SK-N-SH (cell line): ENCODE measurements at regions not wholly inside any gene's neighbourhood (a gene's known extent, or its start where the extent isn't known, plus 50 kb on each side); places are given as distances from the start of the nearest gene placed in this dataset.
"Not testable (repeated sequence)": the region's sequence is repeated elsewhere in the genome, so short reads cannot be mapped to it uniquely, and the experiment has no call there.

Experiments used
- CTCF ChIA-PET: fragments of 300-600, 350-600 bp; formaldehyde crosslinking; extraction: SDS; loops from one replicate; lab custom pipeline; 2021; lab: Yijun Ruan, JAX
- POLR2A ChIA-PET: fragments of 350-600 bp; sonication (Branson Sonifier 250); formaldehyde crosslinking; extraction: SDS; loops from one replicate; lab custom pipeline; 2020; ENCODE audit warnings: antibody characterized with exemption, inconsistent platforms; lab: Yijun Ruan, JAX
- DNase-seq: peaks from one replicate; pipeline ENCODE4 v3.0.0; 2012
- H2AFZ ChIP-seq: fragments of 200-600 bp; sonication (generic); 2 replicates; pipeline ENCODE4 v1.8.1; 2016; ENCODE audit warnings: antibody characterized with exemption, mild to moderate bottlenecking, low read depth
- H3F3A ChIP-seq: fragments of 200-600 bp; sonication (generic); replicated peaks from 2 replicates; pipeline ENCODE3; 2016; ENCODE audit warnings: antibody characterized with exemption, mild to moderate bottlenecking; ENCODE audit not compliant: insufficient read depth
- H3K27ac ChIP-seq, 2 experiments: fragments of 200-500 bp in 1 of 2; fragments of 200-600 bp in 1 of 2; sonication (Bioruptor generic) in 1 of 2; sonication (generic), shearing (Covaris generic) in 1 of 2; 2 replicates each; pipeline versions ENCODE4 v1.5.1 to v1.6.1; 2014 to 2016; ENCODE audit warnings: low read depth in 2 of 2, inconsistent platforms in 1 of 2, low read length in 1 of 2, mild to moderate bottlenecking in 1 of 2, mixed read lengths in 1 of 2
- H3K27me3 ChIP-seq: fragments of 200-600 bp; sonication (generic), shearing (Covaris generic); 2 replicates; pipeline ENCODE4 v1.6.1; 2016; ENCODE audit warnings: mixed run types; ENCODE audit not compliant: insufficient read depth
- H3K36me3 ChIP-seq, 2 experiments: fragments of 200-500 bp in 1 of 2; fragments of 200-600 bp in 1 of 2; sonication (Bioruptor generic) in 1 of 2; sonication (generic) in 1 of 2; replicated peaks in 1 of 2; 2 replicates each; pipeline versions ENCODE3 to v1.5.1; 2014 to 2016; ENCODE audit warnings: low read length in 1 of 2, mild to moderate bottlenecking in 1 of 2; ENCODE audit not compliant: insufficient read depth in 2 of 2, control insufficient read depth in 1 of 2
- H3K4me1 ChIP-seq, 2 experiments: fragments of 200-500 bp in 1 of 2; fragments of 200-600 bp in 1 of 2; sonication (Bioruptor generic) in 1 of 2; sonication (generic), shearing (Covaris generic) in 1 of 2; 2 replicates each; pipeline versions ENCODE4 v1.5.1 to v1.6.1; 2014 to 2016; ENCODE audit warnings: low read depth in 1 of 2, low read length in 1 of 2, mixed run types in 1 of 2; ENCODE audit not compliant: insufficient read depth in 2 of 2, control insufficient read depth in 1 of 2
- H3K4me2 ChIP-seq: fragments of 200-600 bp; sonication (generic), shearing (Covaris generic); 2 replicates; pipeline ENCODE4 v1.6.1; 2017; ENCODE audit warnings: mixed run types
- H3K4me3 ChIP-seq, 2 experiments: fragments of 200-500 bp in 1 of 2; fragments of 200-600 bp in 1 of 2; sonication (Bioruptor generic) in 1 of 2; sonication (generic), shearing (Covaris generic) in 1 of 2; 2 replicates each; pipeline versions ENCODE4 v1.5.1 to v1.8.1; 2014 to 2016; ENCODE audit warnings: low read depth in 2 of 2, inconsistent platforms in 1 of 2, low read length in 1 of 2, mild to moderate bottlenecking in 1 of 2, mixed read lengths in 1 of 2, moderate library complexity in 1 of 2
- H3K79me2 ChIP-seq: fragments of 200-600 bp; sonication (generic); 2 replicates; pipeline ENCODE4 v1.8.1; 2017; ENCODE audit warnings: mild to moderate bottlenecking; ENCODE audit not compliant: insufficient read depth
- H3K9ac ChIP-seq: fragments of 200-600 bp; sonication (generic); 2 replicates; pipeline ENCODE4 v1.6.1; 2017; ENCODE audit warnings: mixed run types
- H3K9me2 ChIP-seq: fragments of 200-600 bp; sonication (generic); 2 replicates; pipeline ENCODE4 v1.6.1; 2017; ENCODE audit warnings: mixed run types
- H3K9me3 ChIP-seq: fragments of 200-600 bp; sonication (generic); 2 replicates; pipeline ENCODE4 v1.6.1; 2017; ENCODE audit warnings: mixed run types, mild to moderate bottlenecking, moderate library complexity
- H4K20me1 ChIP-seq: fragments of 200-600 bp; sonication (generic); 2 replicates; pipeline ENCODE4 v1.6.1; 2017; ENCODE audit warnings: mild to moderate bottlenecking, mixed run types; ENCODE audit not compliant: insufficient read depth
- CHD2 ChIP-seq: fragments of 150-350 bp; IDR thresholded peaks from 2 replicates; pipeline ENCODE4 v1.6.1; 2018; ENCODE audit warnings: low read length; ENCODE audit not compliant: partially characterized antibody
- ELF1 ChIP-seq: IDR thresholded peaks from 2 replicates; pipeline ENCODE4 v1.4.0; 2012
- FOSL2 ChIP-seq: IDR thresholded peaks from 2 replicates; pipeline ENCODE4 v1.4.0; 2012; ENCODE audit warnings: low read depth, mild to moderate bottlenecking, moderate library complexity, borderline replicate concordance
- GATA2 ChIP-seq: sonication (generic); formaldehyde crosslinking; IDR thresholded peaks from 2 replicates; pipeline ENCODE4 v1.5.0; 2020; ENCODE audit warnings: mild to moderate bottlenecking, missing genetic modification reagents
- JUND ChIP-seq: IDR thresholded peaks from 2 replicates; pipeline ENCODE4 v1.4.0; 2012
- MXI1 ChIP-seq: IDR thresholded peaks from 2 replicates; pipeline ENCODE4 v1.6.1; 2012; ENCODE audit warnings: mild to moderate bottlenecking, low read depth, low read length, improper control_type of control experiment
- POLR2AphosphoS5 ChIP-seq: IDR thresholded peaks from 2 replicates; pipeline ENCODE4 v1.6.1; 2012; ENCODE audit warnings: low read depth, low read length
- RCOR1 ChIP-seq: fragments of 150-350 bp; IDR thresholded peaks from 2 replicates; pipeline ENCODE4 v1.6.1; 2017; ENCODE audit warnings: antibody characterized with exemption, low read length
- RFX5 ChIP-seq: IDR thresholded peaks from 2 replicates; pipeline ENCODE4 v1.6.1; 2012; ENCODE audit warnings: mild to moderate bottlenecking, improper control_type of control experiment, low read length
- SIN3A ChIP-seq: IDR thresholded peaks from 2 replicates; pipeline ENCODE4 v1.6.1; 2012; ENCODE audit warnings: low read depth, mild to moderate bottlenecking, low read length, moderate library complexity, borderline replicate concordance
- TAF1 ChIP-seq: IDR thresholded peaks from 2 replicates; pipeline ENCODE4 v1.6.1; 2012; ENCODE audit warnings: low read depth, mild to moderate bottlenecking, low read length, moderate library complexity, borderline replicate concordance
- TCF12 ChIP-seq: IDR thresholded peaks from 2 replicates; pipeline ENCODE4 v1.4.0; 2012
- WGBS: methylation state at CpG from one replicate; pipeline ENCODE4 v1.1.6; 2017; ENCODE audit warnings: low lambda C conversion rate; 5-methylcytosine and 5-hydroxymethylcytosine counted together
- TF ChIP-seq, protein P1 (sequence below): IDR thresholded peaks from 2 replicates; pipeline ENCODE4 v1.4.0; 2012; ENCODE audit warnings: low read depth
- TF ChIP-seq, protein P2 (sequence below): fragments of 150-350 bp; IDR thresholded peaks from 2 replicates; pipeline ENCODE4 v1.6.1; 2016; ENCODE audit warnings: mild to moderate bottlenecking, low read depth, low read length

DNA sequence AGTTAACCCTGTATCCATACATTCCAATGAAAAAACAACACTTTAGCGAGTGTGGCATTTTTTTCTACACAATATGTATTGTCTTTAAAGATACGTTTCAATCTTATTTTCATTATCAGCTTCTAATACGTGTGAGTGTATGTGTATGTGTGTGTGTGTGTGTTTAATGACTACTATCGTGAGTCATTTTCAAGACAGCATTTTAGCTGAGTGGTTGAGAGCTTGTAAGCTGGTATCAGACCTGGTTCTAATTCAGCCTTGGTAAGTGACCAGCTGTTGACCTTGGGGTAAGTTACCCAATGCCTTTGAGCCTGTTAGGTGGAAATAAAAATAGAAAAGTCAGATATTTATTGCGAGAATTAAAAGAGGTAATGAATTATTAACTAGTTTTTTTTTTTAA, 320.0 kb upstream of the NT5E start:
- H3K27me3 ChIP-seq: no peaks in the 10 kb centered on the region; the same call in 1 of the 2 replicates
- no peak overlapping the region for H3K4me2 ChIP-seq
- no peak overlapping the region for H2AFZ ChIP-seq
- CTCF ChIA-PET: no interaction called here
- H3K4me1 ChIP-seq: 0 out of 4 replicates have a peak, but pooled peaks cover 0 to 6% of the 10 kb centered on the region in 2 experiments
- no peaks in the 10 kb centered on the region for H3K79me2 ChIP-seq
- no peak overlapping the region for H3K9ac ChIP-seq
- no peak for DNase-seq
- TF ChIP-seq FOSL2: no peak
- no peak for TF ChIP-seq RFX5
- TF ChIP-seq, all 33 proteins: peak for 0
- H3K4me3 ChIP-seq: no peak overlapping the region
- no peaks in the 10 kb centered on the region for H4K20me1 ChIP-seq
- POLR2A ChIA-PET: no interaction called here
- WGBS: 4% methylated on average over 5 of the region's 5 CpGs
- H3K9me2 ChIP-seq: no peaks in the 10 kb centered on the region
- H3F3A ChIP-seq: no peaks in the 10 kb centered on the region
- no peak overlapping the region for H3K27ac ChIP-seq
- no peaks in the 10 kb centered on the region for H3K36me3 ChIP-seq
- no peaks in the 10 kb centered on the region for H3K9me3 ChIP-seq

DNA sequence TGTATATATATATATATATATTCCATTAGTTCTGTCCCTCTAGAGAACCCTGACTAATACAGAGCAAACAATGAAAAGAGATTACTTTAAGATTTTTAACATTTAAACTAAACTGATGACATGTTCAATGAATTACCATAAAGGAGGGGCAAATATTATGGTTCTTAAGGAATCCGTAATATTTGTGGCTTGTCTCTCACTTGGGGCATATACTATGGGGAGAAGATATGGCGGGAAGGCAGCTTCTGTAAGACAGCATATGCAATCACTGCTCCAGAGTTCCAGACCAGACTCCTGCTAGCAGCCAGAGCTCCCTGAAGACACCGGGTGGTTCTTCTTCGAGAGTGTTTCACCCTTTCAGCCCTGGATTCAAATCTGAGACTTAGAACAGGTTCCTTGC, 321.1 kb upstream of the NT5E start:
- Histone ChIP-seq H3K27ac (no peak overlapping the region), H3K4me2 (no peak overlapping the region), H3K4me1 (0 out of 4 replicates have a peak, but pooled peaks cover 0 to 6% of the 10 kb centered on the region in 2 experiments), H3K4me3 (no peak overlapping the region), H3F3A (no peaks in the 10 kb centered on the region), H3K36me3 (no peaks in the 10 kb centered on the region), H4K20me1 (no peaks in the 10 kb centered on the region), H2AFZ (no peak overlapping the region), H3K9me3 (no peaks in the 10 kb centered on the region)
- POLR2A ChIA-PET: no interaction called here
- TF ChIP-seq ELF1 (no peak), JUND (no peak), MXI1 (no peak), RFX5 (no peak), RCOR1 (no peak), TAF1 (no peak), TCF12 (no peak), GATA2 (no peak), SIN3A (no peak), POLR2AphosphoS5 (no peak), CHD2 (no peak)
- TF ChIP-seq, protein P1, sequence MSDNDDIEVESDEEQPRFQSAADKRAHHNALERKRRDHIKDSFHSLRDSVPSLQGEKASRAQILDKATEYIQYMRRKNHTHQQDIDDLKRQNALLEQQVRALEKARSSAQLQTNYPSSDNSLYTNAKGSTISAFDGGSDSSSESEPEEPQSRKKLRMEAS: no peak
- TF ChIP-seq, protein P2, sequence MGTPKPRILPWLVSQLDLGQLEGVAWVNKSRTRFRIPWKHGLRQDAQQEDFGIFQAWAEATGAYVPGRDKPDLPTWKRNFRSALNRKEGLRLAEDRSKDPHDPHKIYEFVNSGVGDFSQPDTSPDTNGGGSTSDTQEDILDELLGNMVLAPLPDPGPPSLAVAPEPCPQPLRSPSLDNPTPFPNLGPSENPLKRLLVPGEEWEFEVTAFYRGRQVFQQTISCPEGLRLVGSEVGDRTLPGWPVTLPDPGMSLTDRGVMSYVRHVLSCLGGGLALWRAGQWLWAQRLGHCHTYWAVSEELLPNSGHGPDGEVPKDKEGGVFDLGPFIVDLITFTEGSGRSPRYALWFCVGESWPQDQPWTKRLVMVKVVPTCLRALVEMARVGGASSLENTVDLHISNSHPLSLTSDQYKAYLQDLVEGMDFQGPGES: no peak
- TF ChIP-seq, all 33 proteins: peak for 0
- CTCF ChIA-PET: interaction anchor here (0.7 kb wide), 1 partner anchor 43 kb away, joined by 3 read pairs; no protein-coding TSS in a partner anchor
- H3K9ac ChIP-seq: no peak overlapping the region
- no peaks in the 10 kb centered on the region for H3K79me2 ChIP-seq
- DNase-seq: no peak
- no peaks in the 10 kb centered on the region; the same call in 1 of the 2 replicates for H3K27me3 ChIP-seq
- 7% methylated on average over 4 of the region's 4 CpGs for WGBS
- H3K9me2 ChIP-seq: no peaks in the 10 kb centered on the region

DNA sequence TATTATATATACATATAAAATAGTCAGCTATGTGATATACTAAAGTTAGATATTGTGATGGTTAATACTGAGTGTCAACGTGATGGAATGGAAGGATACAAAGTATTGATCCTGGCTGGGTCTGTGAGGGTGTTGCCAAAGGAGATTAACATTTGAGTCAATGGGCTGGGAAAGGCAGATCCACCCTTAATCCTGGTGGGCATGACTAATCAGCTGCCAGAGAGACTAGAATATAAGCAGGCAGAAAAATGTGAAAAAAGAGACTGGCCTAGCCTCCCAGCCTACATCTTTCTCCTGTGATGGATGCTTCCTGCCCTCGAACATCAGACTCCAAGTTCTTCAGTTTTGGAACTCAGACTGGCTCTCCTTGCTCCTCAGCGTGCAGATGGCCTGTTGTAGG, 321.6 kb upstream of the NT5E start:
- H3K9ac ChIP-seq, H3K36me3 ChIP-seq, POLR2A ChIA-PET, H3K27ac ChIP-seq, H4K20me1 ChIP-seq, H3K9me3 ChIP-seq, H3K9me2 ChIP-seq, DNase-seq, H3K27me3 ChIP-seq, H2AFZ ChIP-seq, H3K79me2 ChIP-seq, H3K4me3 ChIP-seq, H3F3A ChIP-seq, H3K4me2 ChIP-seq, H3K4me1 ChIP-seq: not testable (repeated sequence)
- 6% methylated on average over 3 of the region's 3 CpGs for WGBS
- CTCF ChIA-PET: interaction anchor here (0.7 kb wide), 1 partner anchor 43 kb away, joined by 3 read pairs; no protein-coding TSS in a partner anchor
